D341Med (cell line): ENCODE measurements at regions not wholly inside any gene's neighbourhood (a gene's known extent, or its start where the extent isn't known, plus 50 kb on each side); places are given as distances from the start of the nearest gene placed in this dataset.
A peak's percentile ranks its signal among the peaks of the same experiment; 100 is the strongest.

Experiments used
- DNase-seq: peaks from one replicate; pipeline ENCODE4 v3.0.0; 2012; ENCODE audit warnings: low spot score

- no peak for DNase-seq
Measured at GRCh38 chr13:85091631-85092234, 707.5 kb downstream of the SLITRK6 start.

GRCh38 chr13:85089186-85089585 is 710.0 kb downstream of the SLITRK6 start:
- no peak for DNase-seq

DNA sequence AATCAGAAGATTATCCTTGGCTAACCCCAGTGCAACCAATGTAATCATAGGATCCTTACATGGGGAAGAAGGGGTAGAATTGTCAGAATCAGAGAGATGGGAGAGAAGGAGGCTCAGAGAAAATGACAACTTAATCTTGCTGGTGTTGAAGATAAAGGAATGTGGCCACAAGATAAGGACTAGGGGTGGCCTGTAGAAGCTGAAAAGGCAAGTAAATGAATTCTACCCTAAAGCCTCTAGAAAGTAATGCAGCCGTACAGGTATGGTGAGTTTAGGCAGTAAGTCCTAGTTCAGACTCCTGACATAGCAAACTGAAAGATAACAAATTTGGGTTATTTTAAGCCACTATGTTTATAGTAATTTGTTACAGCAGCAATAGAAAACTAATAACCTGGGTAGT is 718.5 kb downstream of the SLITRK6 start:
- peak; percentile 29 for DNase-seq

GRCh38 chr13:85076343-85076742 is 722.9 kb downstream of the SLITRK6 start:
- DNase-seq, result no peak

- DNase-seq, result no peak
Measured at GRCh38 chr13:85074543-85075313, 724.5 kb downstream of the SLITRK6 start.

DNA sequence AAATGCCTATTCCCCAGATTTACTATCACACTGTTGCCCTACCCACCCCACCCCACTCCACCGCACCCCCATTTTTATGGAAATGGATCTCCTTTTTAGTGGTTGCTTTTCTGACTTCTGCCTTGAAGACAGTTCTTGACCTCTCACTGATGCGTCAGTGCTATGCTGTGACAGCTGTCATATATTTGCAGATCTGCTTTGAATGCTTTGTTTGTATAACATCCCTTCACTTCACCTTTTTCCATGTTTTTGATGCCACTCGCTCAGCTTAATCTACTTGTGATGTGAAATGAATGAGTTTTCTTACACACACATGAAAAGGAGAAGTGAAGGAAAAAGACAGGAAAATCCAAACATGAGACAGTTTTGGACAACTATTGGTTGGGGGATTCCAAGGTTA is 731.0 kb downstream of the SLITRK6 start:
- DNase-seq, result no peak

- DNase-seq, result no peak
Measured at GRCh38 chr13:85040215-85040614, 759.0 kb downstream of the SLITRK6 start.

- DNase-seq, result no peak
Measured at GRCh38 chr13:85031771-85032170, 767.4 kb downstream of the SLITRK6 start.

- no peak for DNase-seq
Measured at GRCh38 chr13:85028035-85028434, 771.2 kb downstream of the SLITRK6 start.

DNA sequence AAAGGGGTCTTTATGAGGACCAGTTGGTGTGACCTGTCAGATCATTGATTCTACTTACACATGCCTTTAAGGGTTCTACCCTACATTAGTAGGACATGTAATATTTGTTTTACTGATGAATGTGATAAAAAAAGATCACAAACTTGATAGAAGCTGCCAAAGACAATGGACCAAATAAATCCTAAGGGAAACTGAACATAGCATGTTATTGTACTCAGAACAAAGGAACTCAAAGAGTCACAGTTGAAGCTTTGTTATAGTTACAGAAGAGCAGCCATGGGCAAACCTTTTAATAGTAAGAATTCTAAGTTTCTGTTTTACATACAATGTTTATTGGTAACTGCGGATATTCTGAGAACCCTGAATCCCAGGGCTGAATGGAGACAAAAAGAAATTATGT is 780.1 kb downstream of the SLITRK6 start:
- no peak for DNase-seq

DNA sequence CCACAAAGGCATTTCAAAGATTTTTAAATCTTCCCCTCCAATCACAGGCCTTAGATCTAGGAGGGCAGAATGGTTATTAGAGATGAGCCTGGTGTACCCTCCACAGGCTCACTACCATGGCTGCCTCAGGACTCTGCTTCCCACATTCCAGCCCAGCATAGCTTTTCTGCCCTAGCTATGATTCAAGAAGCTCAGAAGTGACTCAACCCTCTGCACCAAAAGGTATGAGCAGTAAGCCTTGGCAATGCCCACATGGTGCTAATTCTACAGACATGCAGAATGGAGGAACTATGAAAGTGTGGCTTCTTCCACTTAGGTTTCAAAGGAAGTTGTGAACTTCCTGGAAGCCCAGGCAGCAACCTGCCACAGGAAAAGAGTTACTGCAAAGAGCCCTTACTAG is 786.2 kb downstream of the SLITRK6 start:
- no peak for DNase-seq

DNA sequence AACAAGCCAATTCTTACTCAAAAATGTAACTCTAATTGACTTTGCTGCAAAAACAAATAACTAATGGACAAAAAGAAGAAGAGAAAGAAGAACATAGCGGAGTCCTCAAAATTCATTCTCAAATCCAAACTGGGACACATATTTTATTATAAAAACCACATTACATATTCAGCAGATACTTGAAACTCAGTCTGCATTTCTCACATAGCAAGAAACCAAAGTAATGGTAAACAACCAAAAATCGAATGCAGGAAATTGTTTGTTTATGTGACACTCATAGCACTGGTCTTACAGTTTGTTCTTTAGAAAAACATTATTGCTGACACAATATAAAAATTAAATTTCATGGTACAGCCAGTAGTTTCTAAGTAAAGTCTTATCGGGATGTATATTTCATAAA is 789.8 kb downstream of the SLITRK6 start:
- DNase-seq, result no peak

- DNase-seq, result no peak
Measured at GRCh38 chr13:84999252-84999651, 800.0 kb downstream of the SLITRK6 start.

- DNase-seq, result no peak
Measured at GRCh38 chr13:84998681-84999080, 800.5 kb downstream of the SLITRK6 start.

GRCh38 chr13:84997858-84998257 is 801.4 kb downstream of the SLITRK6 start:
- DNase-seq, result no peak

DNA sequence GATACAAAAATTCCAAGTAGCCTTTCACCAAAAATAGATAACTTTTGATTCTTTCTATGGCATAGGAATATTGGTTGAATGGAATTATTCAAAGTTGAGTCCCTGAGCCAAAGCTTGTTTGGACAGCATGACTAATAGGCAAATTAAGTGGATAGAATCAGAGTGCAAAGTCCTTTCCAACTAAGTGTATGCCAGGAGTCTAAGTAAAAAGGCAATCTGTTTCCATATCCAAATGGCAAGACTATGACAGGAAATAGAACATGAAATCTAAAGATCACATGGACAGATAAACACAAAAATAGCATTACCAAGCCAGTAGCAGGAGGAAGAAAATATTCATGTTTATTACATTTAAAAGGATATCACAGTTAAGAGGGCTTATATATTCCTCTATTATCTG is 804.6 kb downstream of the SLITRK6 start:
- DNase-seq, result no peak

GRCh38 chr13:84985860-84986259 is 813.4 kb downstream of the SLITRK6 start:
- DNase-seq, result no peak

GRCh38 chr13:84983321-84983720 is 815.9 kb downstream of the SLITRK6 start:
- DNase-seq, result no peak

GRCh38 chr13:84980571-84980970 is 818.6 kb downstream of the SLITRK6 start:
- DNase-seq, result no peak

GRCh38 chr13:84978851-84979250 is 820.4 kb downstream of the SLITRK6 start:
- DNase-seq, result no peak

DNA sequence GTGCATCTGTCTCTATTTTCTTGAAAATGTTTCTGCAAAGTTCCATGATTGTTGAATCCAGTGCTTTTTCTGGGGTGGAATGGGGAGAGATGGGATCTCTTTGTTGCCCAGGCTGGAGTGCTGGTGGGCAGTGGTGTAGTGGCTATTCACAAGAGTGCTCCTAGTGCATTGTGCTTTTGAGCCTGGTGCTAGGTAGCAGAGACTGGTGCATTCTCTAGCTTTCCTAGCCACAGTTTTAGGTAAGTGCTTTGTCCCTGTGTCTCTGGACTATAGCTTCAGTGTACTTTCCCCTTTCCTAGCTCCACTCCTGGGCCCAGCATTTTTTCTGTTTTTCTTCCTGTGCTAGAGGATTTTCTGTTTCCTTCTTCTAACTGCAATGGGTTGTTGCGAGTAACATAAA is 825.6 kb downstream of the SLITRK6 start:
- DNase-seq, result no peak

GRCh38 chr13:84972907-84973306 is 826.3 kb downstream of the SLITRK6 start:
- DNase-seq, result no peak

DNA sequence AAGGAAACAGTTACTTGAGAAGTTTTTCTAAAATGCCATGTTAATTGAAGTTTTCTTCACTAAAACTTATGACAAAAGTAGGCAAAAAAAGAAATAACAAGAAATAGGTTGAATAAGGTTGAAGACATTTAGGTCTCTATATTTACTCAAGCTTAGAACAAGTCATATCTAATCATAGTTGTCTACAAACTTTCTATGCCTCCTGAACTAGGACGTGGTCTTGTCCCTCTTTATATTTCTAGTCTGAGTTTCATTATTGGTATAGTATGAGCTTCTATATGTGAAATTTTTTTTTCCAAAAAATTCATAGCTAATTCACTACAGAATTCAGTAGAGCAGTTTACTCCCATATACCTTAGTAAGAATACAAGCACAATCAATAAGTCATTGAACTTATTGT is 836.4 kb downstream of the SLITRK6 start:
- DNase-seq, result no peak
